ENCODE measurements at regions not wholly inside any gene's neighbourhood (a gene's known extent, or its start where the extent isn't known, plus 50 kb on each side); places are given as distances from the start of the nearest gene placed in this dataset.

DNA sequence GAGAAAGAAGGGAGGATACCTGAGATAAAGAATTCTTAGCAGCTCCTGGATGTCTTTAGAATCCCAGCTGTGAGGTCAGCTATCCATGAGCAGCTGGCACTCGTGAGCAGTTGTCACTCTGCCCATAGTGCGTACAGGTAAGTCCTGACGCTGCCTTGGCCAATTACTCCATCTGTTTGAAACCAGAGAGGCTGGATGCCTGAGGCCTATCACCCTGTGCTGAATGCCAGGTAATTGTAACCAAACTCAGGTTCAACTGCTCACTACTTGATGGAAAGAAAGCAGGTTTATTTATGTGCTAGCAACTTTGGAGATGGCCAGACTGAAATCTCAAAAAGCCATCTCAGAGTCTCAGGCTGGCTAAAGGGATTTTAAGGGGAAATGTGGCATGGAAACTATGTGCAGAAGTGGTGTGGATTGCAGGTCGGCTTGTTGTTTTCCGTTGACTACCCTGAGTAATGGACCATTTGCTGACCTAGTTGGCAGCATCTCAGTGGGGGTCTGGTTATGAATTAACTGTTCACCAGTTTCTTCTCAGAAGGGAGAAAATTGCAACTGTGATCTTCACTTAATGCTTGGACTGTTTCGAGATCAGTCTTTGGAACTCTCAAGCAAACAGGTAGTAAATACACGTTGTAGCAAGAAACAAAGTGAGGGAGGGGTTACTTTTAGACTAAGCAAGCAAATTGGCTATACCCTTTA lies 1614.0 kb upstream of the PCDH10 start:
- H3K27me3 ChIP-seq (ENCODE audit: control insufficient read depth in 3 of 3, insufficient read depth in 3 of 3, low read length in 2 of 3): no peaks in the 10 kb centered on the region
- no peaks in the 10 kb centered on the region for H3K4me1 ChIP-seq (ENCODE audit: control insufficient read depth in 5 of 5, insufficient read depth in 5 of 5, low read length in 5 of 5)
- no peak overlapping the region for H3K9ac ChIP-seq (ENCODE audit: insufficient read depth in 1 of 2, low read length in 2 of 2)
- H3K36me3 ChIP-seq (ENCODE audit: control insufficient read depth in 4 of 4, insufficient read depth in 4 of 4, low read length in 4 of 4): no peaks in the 10 kb centered on the region
- ATAC-seq (ENCODE audit: insufficient read depth, low FRiP score) (no peak), DNase-seq (no peak)
- H3K4me3 ChIP-seq: no peak overlapping the region
- H3K9me3 ChIP-seq (ENCODE audit: control insufficient read depth in 4 of 4, insufficient read depth in 3 of 4, low read length in 3 of 4): no peaks in the 10 kb centered on the region
- 83 to 88% methylated on average over 7 of the region's 7 CpGs for WGBS, 2 donors
- no peak overlapping the region for H3K27ac ChIP-seq (ENCODE audit: low read depth in 1 of 2, low read length in 1 of 2)
- TF ChIP-seq, protein P1, sequence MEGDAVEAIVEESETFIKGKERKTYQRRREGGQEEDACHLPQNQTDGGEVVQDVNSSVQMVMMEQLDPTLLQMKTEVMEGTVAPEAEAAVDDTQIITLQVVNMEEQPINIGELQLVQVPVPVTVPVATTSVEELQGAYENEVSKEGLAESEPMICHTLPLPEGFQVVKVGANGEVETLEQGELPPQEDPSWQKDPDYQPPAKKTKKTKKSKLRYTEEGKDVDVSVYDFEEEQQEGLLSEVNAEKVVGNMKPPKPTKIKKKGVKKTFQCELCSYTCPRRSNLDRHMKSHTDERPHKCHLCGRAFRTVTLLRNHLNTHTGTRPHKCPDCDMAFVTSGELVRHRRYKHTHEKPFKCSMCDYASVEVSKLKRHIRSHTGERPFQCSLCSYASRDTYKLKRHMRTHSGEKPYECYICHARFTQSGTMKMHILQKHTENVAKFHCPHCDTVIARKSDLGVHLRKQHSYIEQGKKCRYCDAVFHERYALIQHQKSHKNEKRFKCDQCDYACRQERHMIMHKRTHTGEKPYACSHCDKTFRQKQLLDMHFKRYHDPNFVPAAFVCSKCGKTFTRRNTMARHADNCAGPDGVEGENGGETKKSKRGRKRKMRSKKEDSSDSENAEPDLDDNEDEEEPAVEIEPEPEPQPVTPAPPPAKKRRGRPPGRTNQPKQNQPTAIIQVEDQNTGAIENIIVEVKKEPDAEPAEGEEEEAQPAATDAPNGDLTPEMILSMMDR (IDR thresholded peaks at IDR 0.05; ENCODE audit: control extremely low read depth, extremely low read depth): no peak

- 90 to 91% methylated on average over 3 of the region's 3 CpGs for WGBS, 2 donors
- no peaks in the 10 kb centered on the region for H3K27me3 ChIP-seq (ENCODE audit: control insufficient read depth in 3 of 3, insufficient read depth in 3 of 3, low read length in 2 of 3)
- no peak overlapping the region for H3K4me3 ChIP-seq
- TF ChIP-seq, protein P1 (IDR thresholded peaks at IDR 0.05; ENCODE audit: control extremely low read depth, extremely low read depth): no peak
- ATAC-seq (ENCODE audit: insufficient read depth, low FRiP score) (no peak), DNase-seq (no peak)
- no peak overlapping the region for H3K27ac ChIP-seq (ENCODE audit: low read depth in 1 of 2, low read length in 1 of 2)
- H3K9ac ChIP-seq (ENCODE audit: insufficient read depth in 1 of 2, low read length in 2 of 2): no peak overlapping the region
- no peaks in the 10 kb centered on the region for H3K9me3 ChIP-seq (ENCODE audit: control insufficient read depth in 4 of 4, insufficient read depth in 3 of 4, low read length in 3 of 4)
- no peaks in the 10 kb centered on the region for H3K4me1 ChIP-seq (ENCODE audit: control insufficient read depth in 5 of 5, insufficient read depth in 5 of 5, low read length in 5 of 5)
- no peaks in the 10 kb centered on the region for H3K36me3 ChIP-seq (ENCODE audit: control insufficient read depth in 4 of 4, insufficient read depth in 4 of 4, low read length in 4 of 4)
Observed at GRCh38 chr4:131540256-131540655, 1608.8 kb upstream of the PCDH10 start.

DNA sequence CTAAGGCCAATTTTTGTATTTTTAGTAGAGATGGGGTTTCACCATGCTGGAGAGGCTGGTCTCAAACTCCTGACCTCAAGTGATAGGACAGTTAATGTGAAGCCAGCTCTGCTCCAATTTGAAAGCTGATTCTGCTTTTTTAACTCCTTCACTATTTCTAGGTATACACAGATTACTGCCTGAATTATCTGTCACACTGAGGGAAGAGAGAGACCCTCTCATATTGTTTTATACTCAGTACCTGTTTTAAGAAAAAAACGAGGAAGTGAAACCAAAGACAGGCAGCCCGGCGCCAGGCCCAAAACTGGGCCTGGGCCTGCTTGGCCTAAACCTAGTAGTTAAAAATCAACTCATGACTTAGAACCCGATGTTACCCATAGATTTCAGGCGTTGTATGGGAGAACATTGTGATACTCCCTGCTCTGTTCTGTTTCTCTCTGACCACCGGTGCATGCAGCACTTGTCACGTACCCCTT lies 1601.5 kb upstream of the PCDH10 start:
- TF ChIP-seq, protein P1 (IDR thresholded peaks at IDR 0.05; ENCODE audit: control extremely low read depth, extremely low read depth): no peak
- DNase-seq (no peak), ATAC-seq (ENCODE audit: insufficient read depth, low FRiP score) (no peak)
- WGBS, 2 donors: 91% methylated on average over 7 of the region's 7 CpGs
- no peaks in the 10 kb centered on the region for H3K4me1 ChIP-seq (ENCODE audit: control insufficient read depth in 5 of 5, insufficient read depth in 5 of 5, low read length in 5 of 5)
- H3K27ac ChIP-seq (ENCODE audit: low read depth in 1 of 2, low read length in 1 of 2): no peak overlapping the region
- no peaks in the 10 kb centered on the region for H3K27me3 ChIP-seq (ENCODE audit: control insufficient read depth in 3 of 3, insufficient read depth in 3 of 3, low read length in 2 of 3)
- no peak overlapping the region for H3K9ac ChIP-seq (ENCODE audit: insufficient read depth in 1 of 2, low read length in 2 of 2)
- H3K4me3 ChIP-seq: no peak overlapping the region
- no peaks in the 10 kb centered on the region for H3K36me3 ChIP-seq (ENCODE audit: control insufficient read depth in 4 of 4, insufficient read depth in 4 of 4, low read length in 4 of 4)
- no peaks in the 10 kb centered on the region for H3K9me3 ChIP-seq (ENCODE audit: control insufficient read depth in 4 of 4, insufficient read depth in 3 of 4, low read length in 3 of 4)

DNA sequence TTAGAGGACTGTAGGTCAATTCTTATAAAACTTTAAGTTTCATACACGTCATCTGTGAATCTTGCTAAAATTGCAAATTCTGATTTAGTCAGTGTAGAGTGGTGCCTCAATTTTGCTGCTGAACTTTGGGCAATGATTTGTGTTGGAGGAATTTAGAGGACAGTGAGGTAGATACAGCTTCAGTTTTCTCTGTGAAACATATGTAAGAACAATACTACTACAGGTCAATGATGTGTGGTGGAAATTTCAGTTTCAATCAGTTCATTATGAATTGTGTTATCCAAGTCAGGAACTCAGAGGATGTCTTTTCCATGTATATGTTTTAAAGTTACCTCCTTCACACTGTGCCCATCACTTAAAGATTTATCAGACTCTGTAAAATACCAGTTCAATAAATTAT lies 1597.8 kb upstream of the PCDH10 start:
- Histone ChIP-seq H3K9me3 (ENCODE audit: control insufficient read depth in 4 of 4, insufficient read depth in 3 of 4, low read length in 3 of 4) (no peaks in the 10 kb centered on the region), H3K4me1 (ENCODE audit: control insufficient read depth in 5 of 5, insufficient read depth in 5 of 5, low read length in 5 of 5) (no peaks in the 10 kb centered on the region), H3K36me3 (ENCODE audit: control insufficient read depth in 4 of 4, insufficient read depth in 4 of 4, low read length in 4 of 4) (no peaks in the 10 kb centered on the region), H3K9ac (ENCODE audit: insufficient read depth in 1 of 2, low read length in 2 of 2) (no peak overlapping the region), H3K27me3 (ENCODE audit: control insufficient read depth in 3 of 3, insufficient read depth in 3 of 3, low read length in 2 of 3) (no peaks in the 10 kb centered on the region), H3K4me3 (no peak overlapping the region), H3K27ac (ENCODE audit: low read depth in 1 of 2, low read length in 1 of 2) (no peak overlapping the region)
- ATAC-seq (ENCODE audit: insufficient read depth, low FRiP score) (no peak), DNase-seq (no peak)
- 78 to 89% methylated on average over 1 of the region's 1 CpG for WGBS, 2 donors
- TF ChIP-seq, protein P1 (IDR thresholded peaks at IDR 0.05; ENCODE audit: control extremely low read depth, extremely low read depth): no peak

Data from lung (tissue), 11 donors.